Ecto neural progenitor cell (in vitro differentiated cells): ENCODE measurements at regions not wholly inside any gene's neighbourhood (a gene's known extent, or its start where the extent isn't known, plus 50 kb on each side); places are given as distances from the start of the nearest gene placed in this dataset.

ENCODE experiments used
- DNase-seq: peaks from one replicate; pipeline ENCODE4 v3.0.0-alpha.2; 2018; ENCODE audit warnings: low spot score

GRCh38 chr15:25181293-25182097 is 226.7 kb downstream of the SNRPN start:
- DNase-seq, result peak; percentile 23

GRCh38 chr15:25182098-25182478 is 227.3 kb downstream of the SNRPN start:
- DNase-seq, result no peak

- peak; percentile 7 for DNase-seq
Observed at GRCh38 chr15:25182736-25183445, 228.1 kb downstream of the SNRPN start.

GRCh38 chr15:25183581-25184251 is 228.9 kb downstream of the SNRPN start:
- DNase-seq, result no peak

- no peak for DNase-seq
Observed at GRCh38 chr15:25184356-25185155, 229.8 kb downstream of the SNRPN start.

GRCh38 chr15:25185156-25185710 is 230.4 kb downstream of the SNRPN start:
- DNase-seq, result no peak

GRCh38 chr15:25185791-25186190 is 231.0 kb downstream of the SNRPN start:
- DNase-seq, result no peak

GRCh38 chr15:25186411-25186810 is 231.6 kb downstream of the SNRPN start:
- no peak for DNase-seq

- DNase-seq, result no peak
Observed at GRCh38 chr15:25186906-25187645, 232.3 kb downstream of the SNRPN start.

- no peak for DNase-seq
Observed at GRCh38 chr15:25188051-25188450, 233.3 kb downstream of the SNRPN start.

- no peak for DNase-seq
Observed at GRCh38 chr15:25188551-25189101, 233.8 kb downstream of the SNRPN start.

- no peak for DNase-seq
Observed at GRCh38 chr15:25189551-25189950, 234.8 kb downstream of the SNRPN start.

GRCh38 chr15:25192651-25193050 is 237.9 kb downstream of the SNRPN start:
- DNase-seq, result no peak

- no peak for DNase-seq
Observed at GRCh38 chr15:25207369-25207768, 231.5 kb downstream of the UBE3A start.

- no peak for DNase-seq
Observed at GRCh38 chr15:25208735-25209134, 230.1 kb downstream of the UBE3A start.

- DNase-seq, result no peak
Observed at GRCh38 chr15:25220834-25221233, 218.0 kb downstream of the UBE3A start.

GRCh38 chr15:25224396-25224795 is 214.4 kb downstream of the UBE3A start:
- DNase-seq, result no peak

- no peak for DNase-seq
Observed at GRCh38 chr15:25226360-25226759, 212.5 kb downstream of the UBE3A start.

GRCh38 chr15:25228261-25228660 is 210.6 kb downstream of the UBE3A start:
- no peak for DNase-seq

GRCh38 chr15:25230442-25230841 is 208.4 kb downstream of the UBE3A start:
- no peak for DNase-seq
